ENCODE measurements at regions not wholly inside any gene's neighbourhood (a gene's known extent, or its start where the extent isn't known, plus 50 kb on each side); places are given as distances from the start of the nearest gene placed in this dataset.
A peak's percentile ranks its signal among the peaks of the same experiment; 100 is the strongest.
"Not testable (repeated sequence)": the region's sequence is repeated elsewhere in the genome, so short reads cannot be mapped to it uniquely, and the experiment has no call there.

DNA sequence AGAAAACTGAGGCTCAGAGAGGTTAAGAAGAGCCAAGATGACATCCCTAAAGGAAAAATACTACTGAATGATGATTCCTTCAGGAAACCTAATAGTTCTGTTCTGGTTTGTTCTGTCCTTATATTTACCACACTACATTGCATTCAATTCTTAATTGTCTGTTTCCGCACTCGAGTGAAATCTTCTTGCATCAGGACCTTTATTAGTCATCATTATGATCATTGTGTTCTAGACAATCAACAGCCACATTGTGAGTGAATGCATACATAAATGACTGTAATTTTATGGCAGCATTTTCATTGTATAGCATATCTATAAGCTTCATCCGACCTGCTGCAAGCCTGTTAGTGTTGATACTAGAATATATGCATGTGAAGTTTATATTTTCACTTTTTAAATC lies 156.7 kb upstream of the FAM241A start:
- no peak for DNase-seq

DNA sequence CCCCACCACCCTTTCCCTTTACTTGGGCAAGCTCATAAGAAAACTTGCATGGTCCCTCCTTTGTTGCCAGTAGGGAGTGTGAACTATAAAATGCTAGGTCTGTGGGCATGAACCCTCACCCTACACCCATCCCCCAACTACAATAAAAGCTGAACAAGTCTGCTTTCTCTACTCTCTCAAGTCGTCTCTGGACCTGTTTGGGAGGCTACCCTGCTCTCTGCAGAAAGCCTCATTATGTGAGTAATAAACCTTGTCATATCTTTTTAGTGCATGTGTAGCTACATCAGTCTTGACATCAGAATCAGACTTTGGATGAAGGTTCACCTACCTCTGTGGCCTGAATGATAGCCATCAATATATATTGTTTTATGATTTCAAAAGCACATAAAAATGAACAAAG lies 155.4 kb upstream of the FAM241A start:
- DNase-seq, result no peak

DNA sequence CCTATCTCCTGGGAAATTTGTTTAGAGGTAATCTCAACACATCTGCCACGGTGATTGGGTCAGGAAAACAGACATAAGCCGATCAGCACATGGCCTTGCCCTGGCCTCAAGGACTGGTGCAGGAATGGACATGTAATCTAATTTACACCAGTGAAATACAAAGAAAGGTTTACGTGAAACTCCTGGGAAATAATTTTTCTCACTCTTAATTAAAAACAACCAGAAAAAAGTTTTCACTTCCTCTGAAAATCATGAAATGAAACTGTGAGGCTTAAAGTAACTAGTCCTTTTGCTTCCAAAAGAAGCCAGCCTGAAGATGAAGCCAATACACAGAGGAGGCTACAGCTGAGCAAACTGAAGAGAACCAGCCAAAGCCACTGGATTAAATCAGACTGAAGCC lies 154.1 kb upstream of the FAM241A start:
- no peak for DNase-seq

DNA sequence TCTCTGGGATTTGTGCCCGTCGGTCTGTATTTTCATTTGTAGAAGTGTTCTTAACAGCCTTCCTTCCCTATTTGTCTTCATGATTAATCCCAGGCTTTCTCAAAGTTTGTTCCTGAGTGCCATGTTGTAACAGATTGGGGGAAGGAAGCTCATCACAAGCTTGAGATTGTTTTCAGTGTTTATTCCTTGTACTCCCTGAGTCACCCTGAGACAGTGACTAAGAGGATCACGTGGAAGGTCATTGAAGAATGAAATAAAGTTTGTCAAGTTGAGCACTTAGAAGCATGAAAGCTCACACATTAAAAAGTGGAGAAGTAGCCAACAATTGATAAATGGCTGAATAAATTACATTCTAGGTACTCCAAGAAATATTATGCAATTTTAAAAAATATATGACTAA lies 153.5 kb upstream of the FAM241A start:
- no peak for DNase-seq

DNA sequence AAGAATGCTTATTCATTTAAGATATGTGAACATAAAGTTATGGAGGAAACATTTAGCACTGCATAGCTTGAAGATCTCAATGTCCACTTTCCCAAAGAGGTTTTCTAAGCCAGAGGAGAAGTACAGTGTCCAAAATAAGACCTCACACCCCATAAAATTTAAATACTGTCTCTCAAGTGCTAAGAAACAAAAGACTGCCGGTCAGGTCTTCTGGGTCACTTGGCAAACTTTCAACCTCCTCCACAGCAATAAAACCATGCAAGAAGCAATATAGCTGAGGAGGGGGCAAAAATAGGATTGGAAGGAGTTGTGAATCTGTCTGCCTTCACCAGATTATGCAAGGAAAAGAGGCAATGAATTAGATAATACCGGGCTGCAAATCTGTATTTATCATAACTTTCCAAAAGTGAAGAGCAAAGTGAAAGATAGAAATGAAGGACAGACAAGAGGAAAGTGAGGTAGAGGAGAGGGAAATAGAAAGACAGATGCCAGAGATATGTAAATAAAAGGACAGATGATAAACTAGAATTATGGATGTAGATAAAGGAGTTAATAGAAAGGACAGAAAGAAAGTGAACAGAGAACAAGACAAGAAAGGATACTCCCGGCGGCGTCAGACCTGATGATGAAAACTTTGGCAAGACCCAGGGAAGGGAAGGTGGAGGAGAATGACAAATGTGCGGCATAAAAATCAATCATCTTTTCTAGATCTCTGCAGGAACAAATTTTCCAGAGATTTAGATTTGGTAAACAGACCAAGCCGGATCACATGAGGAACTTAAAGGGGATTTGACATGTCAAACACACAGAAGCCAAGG lies 152.7 kb upstream of the FAM241A start:
- DNase-seq, result no peak

DNA sequence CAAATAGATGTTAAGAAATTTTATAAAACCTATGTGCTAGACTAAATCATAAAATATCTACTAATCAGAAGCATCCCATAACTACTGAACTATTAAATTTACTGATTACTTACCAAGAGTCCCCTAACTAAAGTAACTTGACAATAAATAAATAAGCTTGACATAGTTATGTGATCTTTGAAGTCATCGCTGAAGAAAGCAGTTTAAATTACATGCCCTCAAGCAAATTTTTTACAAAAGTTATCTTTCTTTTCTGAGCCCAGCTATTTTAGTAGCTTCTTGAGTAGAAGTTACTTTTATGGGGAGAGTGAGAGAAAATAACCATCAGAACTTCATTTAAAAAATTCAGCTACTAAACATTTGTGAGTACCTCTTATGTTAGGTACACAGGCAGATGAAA lies 150.9 kb upstream of the FAM241A start:
- DNase-seq, result no peak

DNA sequence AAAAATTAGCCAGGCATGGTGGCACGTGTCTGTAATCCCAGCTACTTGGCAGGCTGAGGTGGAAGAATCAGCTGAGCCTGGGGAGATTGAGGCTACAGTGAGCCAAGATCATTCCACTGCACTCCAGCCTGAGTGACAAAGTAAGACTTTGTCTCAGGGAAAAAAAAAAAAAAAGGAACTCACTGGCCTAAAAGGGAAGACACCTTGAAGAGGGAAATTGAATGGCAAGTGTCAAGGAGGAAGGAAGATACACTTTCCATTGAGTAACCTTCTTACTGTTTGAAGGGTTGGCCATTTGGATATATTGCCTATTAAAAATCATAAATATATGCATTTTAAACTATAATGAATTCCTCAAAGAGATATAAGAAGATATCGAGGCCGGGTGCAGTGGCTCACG lies 147.5 kb upstream of the FAM241A start:
- DNase-seq, result no peak

DNA sequence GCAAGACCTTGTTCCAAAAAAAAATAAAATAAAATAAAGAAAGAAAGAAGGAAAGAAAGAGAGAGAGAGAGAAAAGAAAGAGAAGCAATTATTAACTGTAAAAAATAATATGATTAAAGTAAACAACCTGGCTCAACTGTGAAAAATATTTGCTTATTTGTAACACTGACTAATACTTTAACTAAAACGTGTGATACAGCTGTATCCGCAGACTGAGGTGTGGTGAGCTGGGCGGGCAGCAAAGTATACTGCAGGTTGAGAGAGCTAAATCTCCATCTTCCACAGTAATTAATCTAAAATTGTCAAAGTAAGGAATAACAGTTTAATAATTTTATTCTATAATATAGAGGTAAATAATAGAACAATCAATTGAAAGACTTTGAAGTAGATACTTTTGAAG lies 145.5 kb upstream of the FAM241A start:
- no peak for DNase-seq

DNA sequence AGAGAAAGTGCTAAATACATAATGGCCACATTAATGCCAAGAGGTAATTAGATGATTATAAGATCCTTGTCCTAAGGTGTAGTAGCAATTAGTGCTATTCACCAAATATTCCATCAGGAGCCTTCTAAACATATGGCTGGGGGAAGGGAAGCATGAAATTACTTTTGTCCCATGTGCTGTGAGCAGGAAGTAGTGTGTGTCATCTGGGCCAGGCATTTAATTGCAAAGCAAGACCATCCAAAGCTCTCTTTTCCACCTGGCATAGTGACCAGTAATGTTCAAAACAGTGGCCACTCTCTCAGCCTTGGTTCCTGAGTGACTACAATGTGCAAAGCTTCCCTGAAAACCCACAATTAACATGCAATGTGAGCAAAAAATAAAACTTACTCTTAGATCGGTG lies 144.2 kb upstream of the FAM241A start:
- DNase-seq, result no peak

DNA sequence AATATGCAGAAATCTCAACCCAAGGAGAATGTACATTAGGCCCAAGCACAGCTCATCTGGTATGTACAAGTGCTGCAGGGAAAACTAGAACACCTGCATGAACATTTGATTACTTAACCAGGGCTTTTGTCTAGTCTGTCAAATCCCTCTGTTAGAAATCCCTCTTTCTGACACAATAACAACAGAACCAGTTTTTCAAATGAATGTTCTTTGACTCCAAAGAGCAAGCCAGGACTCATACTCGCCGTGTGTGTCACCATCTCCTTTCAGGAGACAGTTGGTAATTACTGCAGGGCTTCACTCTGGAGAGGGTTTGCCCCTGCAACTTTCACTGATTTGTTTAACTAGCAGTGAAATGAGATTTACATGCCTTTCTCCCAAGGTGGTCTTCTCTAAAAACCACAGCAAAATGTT lies 143.0 kb upstream of the FAM241A start:
- no peak for DNase-seq

DNA sequence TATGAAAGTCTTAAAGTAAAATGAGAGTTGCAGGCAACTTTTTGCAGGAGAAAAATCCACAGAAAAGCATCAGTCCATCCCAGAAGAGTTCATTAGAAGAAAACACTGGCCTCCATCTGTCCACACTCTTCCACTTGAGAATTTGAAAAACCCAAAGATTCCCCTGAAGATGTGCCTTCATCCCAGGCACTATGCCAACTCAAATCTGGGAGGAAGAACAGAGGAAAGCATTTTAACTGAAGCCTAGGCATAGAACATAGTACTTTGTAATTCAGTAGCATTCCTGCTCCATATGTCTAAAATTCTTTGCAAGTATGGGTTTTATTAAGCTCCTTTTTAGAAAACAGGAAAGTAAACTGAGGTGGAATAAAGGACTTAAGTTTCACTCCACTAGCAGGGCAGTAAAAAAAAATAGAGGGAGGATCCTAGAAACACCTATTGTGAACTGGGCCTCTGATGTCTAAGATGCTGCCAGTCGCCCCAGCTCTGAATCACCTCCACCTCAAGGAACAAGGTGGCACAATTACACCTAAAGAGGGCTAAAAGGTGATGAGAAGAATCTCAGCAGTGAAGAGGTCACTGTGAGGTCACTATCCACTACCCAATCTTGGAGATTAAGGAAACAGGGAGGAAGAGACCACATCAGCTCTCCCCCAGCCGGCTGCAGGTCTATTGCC lies 141.9 kb upstream of the FAM241A start:
- DNase-seq, result no peak

DNA sequence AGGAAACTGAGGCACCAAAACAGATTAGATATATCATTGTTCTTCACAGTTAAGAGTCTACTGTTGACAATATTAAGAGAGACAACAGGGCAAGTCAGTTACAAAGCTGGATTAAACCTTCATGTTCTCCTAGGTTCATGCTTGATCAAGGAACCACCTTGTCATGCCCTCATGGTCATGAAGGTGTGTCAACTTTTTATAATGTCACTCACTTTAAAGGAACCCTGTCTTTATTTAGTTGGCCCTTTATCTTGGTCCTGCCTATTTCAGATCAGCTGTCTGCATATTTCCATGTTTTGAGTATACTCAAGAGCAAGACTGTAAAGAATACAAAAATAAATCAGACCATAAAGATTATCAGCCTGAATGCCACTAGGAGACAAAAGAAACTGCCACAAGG lies 140.2 kb upstream of the FAM241A start:
- DNase-seq, result no peak

DNA sequence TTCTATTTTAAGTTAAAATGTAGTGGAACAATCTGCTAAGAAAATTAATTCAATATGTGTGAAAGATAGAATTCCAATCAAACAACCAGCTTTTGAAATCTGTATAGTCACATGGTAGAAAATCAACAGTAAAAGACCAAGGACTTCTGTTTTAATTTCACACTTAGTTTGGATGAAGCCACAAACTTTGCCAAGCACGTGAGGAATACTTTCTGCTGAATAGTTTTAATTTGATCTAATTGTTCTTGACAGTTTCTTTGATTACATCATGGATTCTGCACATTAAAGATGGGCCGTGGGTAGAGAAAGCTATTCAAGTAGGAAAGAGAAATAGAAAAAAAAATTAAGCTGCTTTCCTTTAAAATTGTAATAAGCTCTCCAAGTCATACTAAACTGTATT lies 137.9 kb upstream of the FAM241A start:
- no peak for DNase-seq

DNA sequence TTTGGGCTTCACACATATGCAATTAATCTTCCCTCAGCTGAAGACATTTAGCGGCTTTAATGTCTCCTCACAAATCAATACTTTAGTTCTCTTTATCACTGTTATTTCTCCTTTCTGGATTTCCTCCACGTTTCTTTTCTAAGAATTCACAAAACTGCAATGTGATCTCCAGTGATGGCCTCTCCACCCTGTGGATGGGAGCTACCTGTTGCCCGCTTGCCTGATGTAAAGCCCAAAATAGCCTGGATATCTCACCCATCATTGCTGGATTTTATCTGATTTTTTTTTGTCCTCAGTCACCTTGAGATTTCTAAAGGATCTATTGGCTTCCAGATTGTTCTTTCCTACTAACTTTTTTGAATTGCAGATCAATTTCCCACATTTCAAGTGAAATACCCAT lies 129.3 kb upstream of the FAM241A start:
- no peak for DNase-seq

DNA sequence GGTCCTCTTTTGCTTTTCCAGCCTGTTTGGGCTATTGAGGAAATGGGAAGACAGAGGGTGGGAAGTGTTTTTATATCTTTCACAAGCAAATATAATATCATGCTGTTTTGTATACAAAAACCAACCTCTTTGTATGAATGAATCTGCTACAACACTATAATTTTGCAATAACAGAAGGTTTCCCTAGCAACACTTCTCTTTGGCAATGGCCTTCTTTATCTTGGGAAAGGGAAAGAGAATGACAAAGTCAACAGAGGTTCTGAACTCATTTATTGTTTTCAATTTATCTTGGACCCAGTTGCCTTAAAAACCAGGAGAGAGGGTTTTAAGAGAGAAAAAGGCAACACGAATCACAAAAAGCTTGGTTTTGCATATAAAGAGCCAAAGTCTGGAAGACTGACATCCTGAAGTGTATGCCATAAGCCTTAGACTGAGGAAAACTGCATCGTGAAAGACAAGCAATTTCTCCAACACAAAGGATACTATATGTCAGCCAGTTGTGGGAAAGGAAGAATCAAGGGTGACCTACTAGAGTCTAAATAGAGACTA lies 121.8 kb upstream of the FAM241A start:
- no peak for DNase-seq

DNA sequence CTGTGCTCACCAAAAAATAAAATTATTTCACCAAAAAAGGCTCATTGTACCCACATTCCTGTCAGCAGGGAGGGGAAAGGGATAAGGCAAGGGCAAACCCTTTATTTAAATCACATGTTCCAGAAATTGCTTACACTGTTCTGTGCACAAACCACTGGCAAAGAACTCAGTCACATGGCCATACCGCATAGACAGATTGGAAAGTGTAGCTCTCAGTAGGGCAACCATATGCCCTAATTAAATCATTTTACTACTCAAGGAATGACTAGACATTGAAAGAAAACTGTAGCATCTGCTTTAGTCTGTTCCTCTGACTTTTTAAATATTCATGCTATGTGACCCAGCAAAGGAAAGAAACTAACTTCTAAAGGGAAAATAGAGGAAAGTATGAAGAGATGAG lies 119.2 kb upstream of the FAM241A start:
- no peak for DNase-seq

DNA sequence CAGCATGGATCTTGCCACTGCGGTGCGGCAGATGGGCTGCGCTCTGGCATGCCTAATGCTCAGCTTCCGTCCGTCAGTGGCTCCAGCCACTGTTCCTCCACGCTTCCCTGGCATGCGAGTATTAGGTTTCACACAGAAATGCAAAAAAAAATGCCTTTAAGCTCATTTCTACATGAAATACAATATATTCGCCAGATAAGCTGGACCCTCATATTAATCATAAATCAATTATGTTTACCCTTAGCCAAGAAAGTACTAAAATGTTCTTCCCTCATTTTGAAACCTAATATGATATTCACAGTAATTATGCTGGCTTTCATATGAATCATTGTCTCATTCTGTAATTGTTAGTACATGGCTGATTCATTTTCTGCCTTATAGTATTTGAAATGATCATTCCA lies 115.5 kb upstream of the FAM241A start:
- DNase-seq, result no peak

DNA sequence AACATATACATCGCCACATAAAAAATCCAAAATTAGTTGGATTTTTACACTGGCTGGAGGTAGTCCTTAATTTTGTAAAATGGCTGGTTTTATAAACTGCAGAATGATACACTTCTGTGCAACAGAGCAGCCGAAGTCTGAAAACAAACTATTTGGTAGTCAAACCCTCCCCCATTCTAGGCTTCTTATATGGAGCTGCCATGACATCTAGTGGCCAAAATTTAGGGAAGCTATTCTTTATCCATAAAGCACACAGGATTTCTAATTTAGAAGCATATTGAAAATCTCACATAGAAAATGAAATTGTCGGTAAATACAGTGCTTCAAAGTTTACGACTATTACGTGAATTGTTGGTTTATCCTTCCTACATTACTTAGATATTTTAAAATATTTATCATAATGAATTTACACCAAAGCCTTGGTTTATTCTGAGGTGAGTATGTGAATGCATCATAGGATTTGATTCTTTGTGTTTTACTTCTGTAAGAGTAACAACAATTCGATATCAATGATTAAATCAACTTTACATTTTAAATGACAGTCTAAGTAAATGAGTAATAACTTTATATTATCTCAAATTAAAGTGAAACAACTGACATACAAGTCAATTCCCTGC lies 113.4 kb upstream of the FAM241A start:
- DNase-seq, result peak in 1 of 5 experiments; percentile 12

DNA sequence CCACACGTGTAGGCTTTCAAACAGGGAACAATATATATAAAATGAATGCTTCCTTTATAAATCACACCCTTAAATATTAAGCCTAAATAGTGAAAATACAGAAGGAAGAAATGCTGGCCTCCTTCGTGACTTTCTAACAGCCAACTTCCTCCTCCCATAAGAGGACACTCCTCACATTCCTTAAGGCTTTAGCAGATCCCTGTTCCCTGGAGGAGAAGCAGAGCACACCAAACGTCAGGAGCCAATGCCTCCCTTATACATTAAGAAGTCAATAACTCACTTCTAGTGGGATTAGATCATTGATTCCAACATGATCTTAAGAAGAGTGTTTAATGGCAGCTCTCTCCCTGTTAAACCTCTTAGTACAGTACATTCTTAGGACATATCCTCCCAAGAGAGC lies 108.4 kb upstream of the FAM241A start:
- no peak for DNase-seq

DNA sequence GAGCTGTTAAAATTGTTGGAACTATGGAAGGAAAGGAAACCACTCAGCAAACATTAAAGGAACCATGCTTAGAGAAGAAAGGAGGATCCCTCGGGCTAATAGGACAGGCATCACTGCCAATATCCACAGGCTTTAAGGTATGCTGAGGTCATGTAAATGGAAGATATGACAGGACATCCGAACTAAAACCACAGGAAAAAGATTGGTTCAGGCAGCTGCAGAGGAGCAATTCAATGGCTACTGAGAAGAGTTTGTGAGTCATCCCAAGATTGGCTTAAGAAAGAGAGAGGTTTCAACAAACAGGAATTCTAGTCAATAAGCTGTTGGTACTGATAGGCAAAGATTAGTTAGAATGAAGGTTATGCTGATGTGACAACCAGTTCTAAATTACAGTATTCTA lies 106.4 kb upstream of the FAM241A start:
- no peak for DNase-seq

DNA sequence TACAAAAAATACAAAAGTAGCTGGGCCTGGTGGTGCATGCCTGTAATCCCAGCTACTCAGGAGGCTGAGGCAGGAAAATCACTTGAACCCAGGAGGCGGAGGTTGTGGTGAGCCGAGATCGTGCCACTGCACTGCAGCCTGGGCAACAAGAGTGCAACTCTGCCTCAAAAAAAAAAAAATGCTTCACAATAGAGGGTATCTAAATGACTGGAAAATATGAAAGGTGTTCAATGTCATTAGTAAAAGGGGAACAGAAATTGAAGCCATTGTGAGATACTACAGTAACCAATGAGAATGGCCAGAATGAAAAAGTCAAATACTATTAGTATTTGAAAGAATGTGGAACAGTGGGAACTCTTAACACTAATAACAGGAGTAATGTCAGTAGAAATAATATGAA lies 96.1 kb upstream of the FAM241A start:
- DNase-seq, result not testable (repeated sequence)

DNA sequence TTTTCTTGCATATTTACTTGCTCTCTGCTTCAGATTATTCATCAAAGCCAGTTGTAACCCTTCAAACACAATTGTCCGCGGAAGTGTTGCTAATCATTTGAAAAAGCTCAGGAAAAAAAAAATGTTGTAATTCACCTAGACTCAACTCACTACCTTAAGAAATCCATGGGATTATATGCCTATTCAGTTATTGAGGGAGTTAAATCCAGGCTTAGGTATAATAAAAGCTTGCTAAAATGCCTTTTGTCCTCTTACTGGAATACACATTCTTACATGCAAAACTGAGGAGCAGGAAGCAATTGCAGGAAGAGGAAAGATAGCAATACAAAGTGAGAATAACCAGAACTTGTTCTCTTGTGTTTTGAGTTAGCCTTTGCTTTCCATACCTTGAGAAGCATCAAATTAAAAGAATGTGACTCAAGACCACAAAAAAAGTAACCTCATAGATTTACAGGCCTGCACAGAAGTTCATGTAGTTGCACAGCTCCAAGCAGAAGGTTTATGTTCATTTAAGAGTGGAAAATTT lies 91.4 kb upstream of the FAM241A start:
- no peak for DNase-seq

DNA sequence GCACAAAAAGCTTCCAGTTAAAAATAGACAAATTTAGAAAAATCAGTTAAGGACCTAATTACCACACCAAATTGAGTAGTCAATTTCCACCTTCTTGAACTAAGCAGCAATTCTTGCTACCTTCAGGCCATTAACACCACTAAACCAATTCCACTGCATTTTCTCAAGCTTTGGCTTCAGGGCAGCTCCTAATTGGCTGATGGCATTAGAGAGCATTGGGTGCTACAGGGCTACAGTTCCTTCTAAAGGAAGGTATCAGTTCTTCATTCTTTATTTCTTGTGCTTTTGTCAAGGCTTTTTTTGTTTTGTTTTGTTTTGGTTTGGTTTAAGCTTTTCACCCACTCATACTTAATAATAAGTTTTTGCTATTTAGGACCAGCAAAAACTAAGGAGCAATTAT lies 90.2 kb upstream of the FAM241A start:
- no peak for DNase-seq

DNA sequence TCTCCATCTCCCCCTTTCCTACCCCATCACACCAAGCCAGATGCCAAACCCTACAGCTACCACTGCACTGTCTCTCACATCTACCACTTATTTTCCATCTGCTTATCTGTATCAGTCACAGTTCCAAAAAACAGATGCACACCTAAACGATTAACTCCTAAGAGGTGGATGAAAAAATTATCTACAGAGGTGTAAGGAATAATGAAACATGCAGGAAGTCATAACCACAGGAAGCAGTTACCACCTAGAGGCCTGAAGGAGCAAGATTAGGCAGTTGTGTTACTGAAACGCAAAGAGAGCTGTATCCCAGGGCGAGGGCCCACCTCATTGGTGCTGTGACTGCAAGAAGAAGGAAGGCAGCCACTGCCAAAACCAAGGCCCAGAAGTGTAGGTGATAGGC lies 87.8 kb upstream of the FAM241A start:
- no peak for DNase-seq
